Osteoblast (primary cell): ENCODE measurements at regions not wholly inside any gene's neighbourhood (a gene's known extent, or its start where the extent isn't known, plus 50 kb on each side); places are given as distances from the start of the nearest gene placed in this dataset.

Experiments used
- DNase-seq: peaks from one replicate; pipeline ENCODE4 v3.0.0; 2011; ENCODE audit warnings: low spot score, mixed read lengths; ENCODE audit not compliant: insufficient read length; ENCODE audit errors: missing footprints
- H2AFZ ChIP-seq: 2 replicates; pipeline ENCODE4 v1.6.0; 2011; ENCODE audit warnings: mild to moderate bottlenecking, low read length
- H3K27ac ChIP-seq: 2 replicates; pipeline ENCODE4 v1.5.1; 2011; ENCODE audit warnings: mild to moderate bottlenecking, low read depth, low read length, moderate library complexity
- H3K27me3 ChIP-seq: 2 replicates; pipeline ENCODE4 v1.6.0; 2012; ENCODE audit warnings: mild to moderate bottlenecking, control low read depth, inconsistent platforms, low read length, moderate library complexity; ENCODE audit not compliant: insufficient read depth
- H3K36me3 ChIP-seq: 2 replicates; pipeline ENCODE4 v1.5.1; 2011; ENCODE audit warnings: mild to moderate bottlenecking, low read length, control low read depth, moderate library complexity; ENCODE audit not compliant: insufficient read depth
- H3K4me1 ChIP-seq: 2 replicates; pipeline ENCODE4 v1.5.1; 2011; ENCODE audit warnings: mild to moderate bottlenecking, low read length, control low read depth, moderate library complexity; ENCODE audit not compliant: insufficient read depth
- H3K4me2 ChIP-seq: 2 replicates; pipeline ENCODE4 v1.6.0; 2011; ENCODE audit warnings: mild to moderate bottlenecking, low read length; ENCODE audit not compliant: insufficient read depth
- H3K4me3 ChIP-seq: fragments of 200-600 bp; sonication (generic); 3 replicates; pipeline ENCODE4 v1.5.1; 2012; ENCODE audit warnings: mild to moderate bottlenecking, low read length, inconsistent platforms; ENCODE audit not compliant: insufficient read depth
- H3K79me2 ChIP-seq: 2 replicates; pipeline ENCODE4 v1.6.0; 2012; ENCODE audit warnings: mild to moderate bottlenecking, low read length, control low read depth, inconsistent platforms; ENCODE audit not compliant: insufficient read depth
- H3K9me3 ChIP-seq: 2 replicates; pipeline ENCODE4 v1.5.1; 2011; ENCODE audit warnings: low read depth, low read length, control low read depth
- H4K20me1 ChIP-seq: 2 replicates; pipeline ENCODE4 v1.6.0; 2012; ENCODE audit warnings: mild to moderate bottlenecking, low read length, control low read depth; ENCODE audit not compliant: insufficient read depth
- CTCF ChIP-seq: IDR thresholded peaks from 2 replicates; pipeline ENCODE4 v1.5.1; 2011; ENCODE audit warnings: mild to moderate bottlenecking, low read depth, low read length, moderate library complexity; ENCODE audit errors: extremely low read depth

GRCh38 chr5:143701493-143701892 is 110.5 kb upstream of the HMHB1 start:
- no peak for DNase-seq
- no peaks in the 10 kb centered on the region for H3K79me2 ChIP-seq
- H3K4me2 ChIP-seq: no peak overlapping the region
- TF ChIP-seq CTCF: no peak
- H2AFZ ChIP-seq: no peak overlapping the region
- H3K9me3 ChIP-seq: no peaks in the 10 kb centered on the region
- no peaks in the 10 kb centered on the region for H3K27me3 ChIP-seq
- H3K4me1 ChIP-seq: peaks cover 3% of the 10 kb centered on the region
- H3K36me3 ChIP-seq: no peaks in the 10 kb centered on the region
- H3K27ac ChIP-seq: no peak overlapping the region
- H4K20me1 ChIP-seq: no peaks in the 10 kb centered on the region
- H3K4me3 ChIP-seq: no peak overlapping the region

- Histone ChIP-seq H3K79me2 (no peaks in the 10 kb centered on the region), H3K9me3 (no peaks in the 10 kb centered on the region), H3K36me3 (no peaks in the 10 kb centered on the region), H4K20me1 (no peaks in the 10 kb centered on the region), H3K4me3 (no peak overlapping the region), H3K4me1 (peaks cover 5% of the 10 kb centered on the region), H3K27me3 (no peaks in the 10 kb centered on the region), H3K27ac (no peak overlapping the region), H2AFZ (no peak overlapping the region), H3K4me2 (no peak overlapping the region)
- DNase-seq: no peak
- peak; percentile 39 for TF ChIP-seq CTCF
Observed at GRCh38 chr5:143700994-143701393, 111.0 kb upstream of the HMHB1 start.

- Histone ChIP-seq H4K20me1 (no peaks in the 10 kb centered on the region), H3K4me1 (peaks cover 12% of the 10 kb centered on the region), H3K79me2 (no peaks in the 10 kb centered on the region), H3K27ac (no peak overlapping the region), H3K4me2 (no peak overlapping the region), H3K9me3 (no peaks in the 10 kb centered on the region), H3K36me3 (no peaks in the 10 kb centered on the region), H2AFZ (no peak overlapping the region), H3K27me3 (no peaks in the 10 kb centered on the region), H3K4me3 (no peak overlapping the region)
- TF ChIP-seq CTCF: no peak
- DNase-seq: no peak
Observed at GRCh38 chr5:143699121-143699520, 112.8 kb upstream of the HMHB1 start.

GRCh38 chr5:143698574-143698973 is 113.4 kb upstream of the HMHB1 start:
- TF ChIP-seq CTCF: no peak

More at GRCh38 chr5:143698574-143698973, 113.4 kb upstream of the HMHB1 start:
- Histone ChIP-seq H3K9me3 (no peaks in the 10 kb centered on the region), H3K4me1 (peaks cover 16% of the 10 kb centered on the region), H3K4me3 (no peak overlapping the region), H3K4me2 (no peak overlapping the region), H4K20me1 (no peaks in the 10 kb centered on the region), H3K36me3 (no peaks in the 10 kb centered on the region), H3K27ac (no peak overlapping the region), H3K27me3 (no peaks in the 10 kb centered on the region), H3K79me2 (no peaks in the 10 kb centered on the region), H2AFZ (no peak overlapping the region)
- no peak for DNase-seq
